Upper lobe of left lung (tissue), 4 donors: ENCODE measurements at regions not wholly inside any gene's neighbourhood (a gene's known extent, or its start where the extent isn't known, plus 50 kb on each side); places are given as distances from the start of the nearest gene placed in this dataset.

Source experiments
- CTCF ChIP-seq, 6 experiments: fragments of 450-650 bp in 4 of 6; fragments of 200-600 bp in 2 of 6; sonication (generic) in 2 of 6; IDR thresholded peaks; one replicate each; pipeline ENCODE4 v1.5.1; 2016 to 2019; ENCODE audit warnings: antibody characterized with exemption in 6 of 6
- POLR2A ChIP-seq, 4 donors: fragments of 450-650 bp; IDR thresholded peaks; one replicate each; pipeline ENCODE4 v1.5.1; 2016 to 2017; ENCODE audit warnings: antibody characterized with exemption in 4 of 4, mild to moderate bottlenecking in 2 of 4

DNA sequence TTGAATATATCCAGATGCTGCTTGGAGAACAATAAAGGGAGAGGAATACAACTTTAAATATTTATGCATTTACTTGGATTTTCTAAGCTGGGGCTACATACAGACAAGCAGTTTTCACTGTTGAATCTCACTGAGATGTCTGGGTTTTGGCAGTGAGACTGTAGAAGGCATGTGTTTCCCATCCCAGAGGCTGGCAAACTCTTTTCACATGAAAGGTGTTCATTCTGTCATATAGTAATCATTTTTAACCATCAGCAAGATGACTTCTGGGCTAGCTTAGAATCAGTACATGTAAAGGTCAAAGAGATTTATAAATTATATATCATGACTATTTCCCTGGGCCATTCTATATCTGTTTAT is 218.7 kb upstream of the SGO1 start:
- TF ChIP-seq POLR2A (IDR thresholded peaks at IDR 0.05) (no peak), CTCF (IDR thresholded peaks at IDR 0.05) (no peak)
